ENCODE measurements at regions not wholly inside any gene's neighbourhood (a gene's known extent, or its start where the extent isn't known, plus 50 kb on each side); places are given as distances from the start of the nearest gene placed in this dataset.

- no peak overlapping the region for H3K27ac ChIP-seq (ENCODE audit: low read depth)
- H3K4me2 ChIP-seq = no peak overlapping the region
- no peak overlapping the region for H3K4me3 ChIP-seq
- no peaks in the 10 kb centered on the region for H3F3A ChIP-seq (replicated peaks; ENCODE audit: low read depth)
- no peaks in the 10 kb centered on the region for H3K79me2 ChIP-seq (replicated peaks; ENCODE audit: insufficient read depth)
- Mint-ChIP-seq H3K36me3 (ENCODE audit: low read depth) (no peaks in the 10 kb centered on the region; the same call in 2 of the 3 replicates), H3K27me3 (ENCODE audit: insufficient read depth, low read depth, poor library complexity) (peaks cover 13% of the 10 kb centered on the region), H3K27ac (no peak overlapping the region), H3K9me3 (peaks cover 3% of the 10 kb centered on the region; the same call in 2 of the 3 replicates), H3K4me3 (no peak overlapping the region), H3K4me1 (peaks cover 26% of the 10 kb centered on the region)
- no peaks in the 10 kb centered on the region for H3K36me3 ChIP-seq (ENCODE audit: insufficient read depth)
- DNase-seq (ENCODE audit: low spot score) (no peak), ATAC-seq (no peak)
- no peak overlapping the region for H2AFZ ChIP-seq
- H3K27me3 ChIP-seq (ENCODE audit: insufficient read depth) = no peaks in the 10 kb centered on the region
- no peaks in the 10 kb centered on the region for H4K20me1 ChIP-seq (replicated peaks; ENCODE audit: insufficient read depth)
- H3K4me1 ChIP-seq (ENCODE audit: insufficient read depth) = no peaks in the 10 kb centered on the region; the same call in 1 of the 2 replicates
- TF ChIP-seq NANOG (IDR thresholded peaks at IDR 0.05; ENCODE audit: borderline replicate concordance) (no peak), ZNF114 (CRISPR knock-in tag; IDR thresholded peaks at IDR 0.05) (no peak), JUNB (IDR thresholded peaks at IDR 0.05; ENCODE audit: unreplicated experiment) (no peak), CREB1 (CRISPR knock-in tag; IDR thresholded peaks at IDR 0.05; ENCODE audit: low read depth) (no peak), EZH2phosphoT487 (IDR thresholded peaks at IDR 0.05; ENCODE audit: unreplicated experiment) (no peak), POLR2AphosphoS5 (IDR thresholded peaks at IDR 0.05; ENCODE audit: low read depth) (no peak), CTCF (conservative IDR thresholded peaks at IDR 0.05; ENCODE audit: low read depth in 2 of 2) (no peak), ZNF462 (CRISPR knock-in tag; IDR thresholded peaks at IDR 0.05) (no peak), ETS1 (IDR thresholded peaks at IDR 0.05) (no peak), REST (IDR thresholded peaks at IDR 0.05; ENCODE audit: unreplicated experiment) (no peak), STAT1 (IDR thresholded peaks at IDR 0.05; ENCODE audit: unreplicated experiment) (no peak), EZH2 (IDR thresholded peaks at IDR 0.05; ENCODE audit: low read depth, unreplicated experiment) (no peak), ZNF331 (CRISPR knock-in tag; IDR thresholded peaks at IDR 0.05; ENCODE audit: low read depth) (no peak)
- no peaks in the 10 kb centered on the region for H3K9me2 ChIP-seq (ENCODE audit: insufficient read depth)
Observed at GRCh38 chr3:127041264-127041820, 58.4 kb downstream of the PLXNA1 start.

Data from GM23338 (cell line).